Smooth muscle cell (in vitro differentiated cells): ENCODE measurements at regions not wholly inside any gene's neighbourhood (a gene's known extent, or its start where the extent isn't known, plus 50 kb on each side); places are given as distances from the start of the nearest gene placed in this dataset.

Experiments used
- DNase-seq: peaks from one replicate; lab custom pipeline; 2025; ENCODE audit not compliant: unreplicated experiment; lab: John Stamatoyannopoulos, UW
- H2AFZ ChIP-seq: fragments of 200-600 bp; sonication (generic); 2 replicates; pipeline ENCODE4 v1.6.0; 2016; ENCODE audit warnings: antibody characterized with exemption, low read depth, mild to moderate bottlenecking
- H3F3A ChIP-seq: fragments of 200-600 bp; sonication (generic); 2 replicates; pipeline ENCODE4 v1.6.0; 2017; ENCODE audit warnings: antibody characterized with exemption, low read depth
- H3K27ac ChIP-seq: fragments of 200-600 bp; sonication (generic); 2 replicates; pipeline ENCODE4 v1.5.1; 2016; ENCODE audit warnings: low read depth, mild to moderate bottlenecking
- H3K27me3 ChIP-seq: fragments of 200-600 bp; sonication (generic); 2 replicates; pipeline ENCODE4 v1.6.1; 2016; ENCODE audit warnings: low read depth, mild to moderate bottlenecking
- H3K36me3 ChIP-seq: fragments of 200-600 bp; sonication (generic); 2 replicates; pipeline ENCODE4 v1.5.1; 2016; ENCODE audit warnings: low read depth
- H3K4me1 ChIP-seq: fragments of 200-600 bp; sonication (generic); 2 replicates; pipeline ENCODE4 v1.5.1; 2016; ENCODE audit warnings: low read depth
- H3K4me2 ChIP-seq: fragments of 200-600 bp; sonication (generic); 2 replicates; pipeline ENCODE4 v1.6.0; 2016; ENCODE audit warnings: mild to moderate bottlenecking
- H3K4me3 ChIP-seq: fragments of 200-600 bp; sonication (generic); 2 replicates; pipeline ENCODE4 v1.5.1; 2016; ENCODE audit warnings: mild to moderate bottlenecking
- H3K79me2 ChIP-seq: fragments of 200-600 bp; sonication (generic); 2 replicates; pipeline ENCODE4 v1.6.0; 2016; ENCODE audit warnings: low read depth, mild to moderate bottlenecking
- H3K9ac ChIP-seq: fragments of 200-600 bp; sonication (generic); 2 replicates; pipeline ENCODE4 v1.6.0; 2016; ENCODE audit warnings: low read depth
- H3K9me3 ChIP-seq: fragments of 200-600 bp; sonication (generic); replicated peaks from 2 replicates; pipeline ENCODE4 v1.5.1; 2016; ENCODE audit warnings: low read depth
- H4K20me1 ChIP-seq: fragments of 200-600 bp; sonication (generic); 2 replicates; pipeline ENCODE4 v1.6.0; 2016; ENCODE audit warnings: low read depth
- WGBS: methylation state at CpG from one replicate; pipeline ENCODE4 v1.1.7; 2016; ENCODE audit warnings: low lambda C conversion rate; 5-methylcytosine and 5-hydroxymethylcytosine counted together
- TF ChIP-seq, protein P1 (sequence below): fragments of 200-600 bp; sonication (generic); IDR thresholded peaks from 2 replicates; pipeline ENCODE4 v1.5.1; 2017; ENCODE audit warnings: borderline replicate concordance, mild to moderate bottlenecking, antibody characterized with exemption; ENCODE audit not compliant: insufficient read depth, poor library complexity, severe bottlenecking

DNA sequence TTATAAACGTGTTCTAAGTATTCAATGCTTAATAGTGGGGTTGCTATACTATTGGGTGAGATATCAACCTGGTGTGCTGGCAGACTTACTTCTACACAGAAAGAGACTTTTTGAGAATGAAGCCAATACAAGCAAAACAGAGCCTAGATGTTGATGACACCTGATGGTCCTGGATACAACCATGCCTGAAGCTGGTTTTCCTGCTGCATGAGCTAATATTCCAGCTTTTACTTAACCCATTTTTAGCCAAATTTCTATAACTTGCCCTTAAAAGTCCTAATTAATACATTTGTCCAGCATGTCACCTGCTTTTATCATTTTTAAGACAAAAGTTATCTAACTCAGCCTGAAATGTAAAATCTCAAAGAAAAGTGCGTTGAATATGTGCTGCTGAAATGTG, 86.2 kb downstream of the PFDN4 start:
- Histone ChIP-seq H3K9me3 (no peaks in the 10 kb centered on the region), H2AFZ (no peak overlapping the region), H3K36me3 (no peaks in the 10 kb centered on the region), H4K20me1 (no peaks in the 10 kb centered on the region), H3K27ac (no peak overlapping the region), H3K9ac (no peak overlapping the region), H3K4me1 (no peaks in the 10 kb centered on the region), H3K27me3 (no peaks in the 10 kb centered on the region), H3K79me2 (no peaks in the 10 kb centered on the region), H3K4me3 (no peak overlapping the region), H3K4me2 (no peak overlapping the region), H3F3A (no peaks in the 10 kb centered on the region)
- WGBS, result 88% methylated on average over 2 of the region's 2 CpGs
- no peak for DNase-seq
- TF ChIP-seq, protein P1, sequence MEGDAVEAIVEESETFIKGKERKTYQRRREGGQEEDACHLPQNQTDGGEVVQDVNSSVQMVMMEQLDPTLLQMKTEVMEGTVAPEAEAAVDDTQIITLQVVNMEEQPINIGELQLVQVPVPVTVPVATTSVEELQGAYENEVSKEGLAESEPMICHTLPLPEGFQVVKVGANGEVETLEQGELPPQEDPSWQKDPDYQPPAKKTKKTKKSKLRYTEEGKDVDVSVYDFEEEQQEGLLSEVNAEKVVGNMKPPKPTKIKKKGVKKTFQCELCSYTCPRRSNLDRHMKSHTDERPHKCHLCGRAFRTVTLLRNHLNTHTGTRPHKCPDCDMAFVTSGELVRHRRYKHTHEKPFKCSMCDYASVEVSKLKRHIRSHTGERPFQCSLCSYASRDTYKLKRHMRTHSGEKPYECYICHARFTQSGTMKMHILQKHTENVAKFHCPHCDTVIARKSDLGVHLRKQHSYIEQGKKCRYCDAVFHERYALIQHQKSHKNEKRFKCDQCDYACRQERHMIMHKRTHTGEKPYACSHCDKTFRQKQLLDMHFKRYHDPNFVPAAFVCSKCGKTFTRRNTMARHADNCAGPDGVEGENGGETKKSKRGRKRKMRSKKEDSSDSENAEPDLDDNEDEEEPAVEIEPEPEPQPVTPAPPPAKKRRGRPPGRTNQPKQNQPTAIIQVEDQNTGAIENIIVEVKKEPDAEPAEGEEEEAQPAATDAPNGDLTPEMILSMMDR, result no peak

DNA sequence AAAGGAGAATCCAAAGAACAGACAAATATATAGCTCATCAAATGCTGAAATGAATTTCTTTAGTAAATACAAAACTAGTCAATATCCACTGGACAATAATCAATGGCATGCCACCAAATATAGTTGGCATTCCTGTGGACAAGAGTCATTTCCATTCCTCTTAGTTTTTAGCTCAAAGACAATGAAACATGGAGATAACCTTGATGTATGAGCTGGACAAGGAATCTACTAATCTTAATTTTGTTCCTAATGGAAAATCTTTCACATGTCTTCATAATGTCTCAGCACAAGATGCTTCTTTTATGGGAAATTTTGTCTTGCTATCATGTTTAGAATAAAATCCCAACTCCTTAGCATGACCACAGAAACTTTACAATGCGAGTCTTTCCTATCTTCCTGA, 87.8 kb downstream of the PFDN4 start:
- DNase-seq, result no peak
- Histone ChIP-seq H3K27ac (no peak overlapping the region), H2AFZ (no peak overlapping the region), H3K36me3 (no peaks in the 10 kb centered on the region), H4K20me1 (no peaks in the 10 kb centered on the region), H3K4me2 (no peak overlapping the region), H3K9ac (no peak overlapping the region), H3K9me3 (no peaks in the 10 kb centered on the region), H3K4me1 (no peaks in the 10 kb centered on the region), H3K4me3 (no peak overlapping the region), H3K27me3 (no peaks in the 10 kb centered on the region), H3K79me2 (no peaks in the 10 kb centered on the region), H3F3A (no peaks in the 10 kb centered on the region)
- TF ChIP-seq, protein P1, result no peak
- WGBS, result 96% methylated on average over 1 of the region's 1 CpG

DNA sequence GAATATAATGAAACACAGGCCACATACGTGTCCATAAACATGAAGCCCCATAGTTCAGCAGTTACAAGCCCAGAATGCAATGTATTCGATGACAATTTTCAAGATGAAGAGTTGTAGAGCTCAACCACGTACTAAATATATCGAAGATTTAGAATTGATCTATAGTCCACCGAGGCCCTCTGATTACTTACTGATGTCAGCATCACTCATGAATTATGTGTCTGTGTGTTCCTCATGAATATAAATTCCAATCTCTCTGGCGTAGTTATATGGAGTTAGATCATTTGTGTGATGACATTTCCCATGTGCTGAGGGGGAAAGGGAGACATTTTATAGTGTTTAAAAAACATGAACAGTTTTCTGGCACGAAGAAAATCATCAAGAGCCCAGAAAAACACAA, 97.5 kb downstream of the PFDN4 start:
- H3K4me3 ChIP-seq, result no peak overlapping the region
- H3K36me3 ChIP-seq, result no peaks in the 10 kb centered on the region
- H4K20me1 ChIP-seq, result no peaks in the 10 kb centered on the region
- no peaks in the 10 kb centered on the region for H3K4me1 ChIP-seq
- H3K27me3 ChIP-seq, result no peaks in the 10 kb centered on the region
- TF ChIP-seq, protein P1, result no peak
- no peak overlapping the region for H3K4me2 ChIP-seq
- no peak for DNase-seq
- H3K9ac ChIP-seq, result no peak overlapping the region
- WGBS, result 84% methylated on average over 7 of the region's 7 CpGs
- no peaks in the 10 kb centered on the region for H3F3A ChIP-seq
- no peaks in the 10 kb centered on the region for H3K79me2 ChIP-seq
- no peaks in the 10 kb centered on the region for H3K9me3 ChIP-seq
- no peak overlapping the region for H2AFZ ChIP-seq
- H3K27ac ChIP-seq, result no peak overlapping the region

DNA sequence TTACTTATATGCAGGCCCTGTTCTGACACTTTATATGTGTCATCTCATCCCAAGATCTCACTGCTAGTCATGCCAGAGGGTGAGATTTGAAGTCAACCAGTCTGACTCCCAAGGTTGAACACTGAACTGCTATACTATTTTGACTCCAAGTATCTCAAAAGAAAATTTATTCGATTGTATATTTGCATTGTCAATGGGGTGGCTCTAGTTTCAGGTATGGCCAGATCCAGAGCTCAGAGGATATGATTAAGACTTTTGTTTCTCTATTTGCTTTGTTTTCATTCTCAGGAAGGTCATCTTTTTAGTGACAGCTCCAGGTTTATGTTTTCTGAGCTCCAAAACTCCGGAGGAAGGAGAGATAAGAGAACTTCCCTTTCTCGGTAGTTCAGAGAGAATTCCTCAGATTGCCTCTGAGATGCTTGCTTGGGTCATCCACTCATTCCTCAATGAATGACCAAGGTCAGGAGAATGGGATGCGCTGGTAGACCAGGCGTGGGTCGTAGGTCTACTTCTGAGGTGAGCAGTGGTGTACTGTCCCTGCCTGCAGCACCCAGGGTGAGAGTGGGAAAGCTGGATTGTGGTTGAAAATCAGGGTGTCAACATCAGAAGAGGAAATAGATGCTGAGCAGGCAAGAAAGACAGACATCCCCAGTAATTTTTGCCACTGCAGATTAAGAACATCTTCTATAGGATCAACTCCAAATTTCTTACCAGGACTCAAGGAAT, 99.3 kb downstream of the PFDN4 start:
- H3K27ac ChIP-seq, result no peak overlapping the region
- TF ChIP-seq, protein P1, result no peak
- no peak overlapping the region for H2AFZ ChIP-seq
- no peaks in the 10 kb centered on the region for H4K20me1 ChIP-seq
- H3K9me3 ChIP-seq, result no peaks in the 10 kb centered on the region
- H3K9ac ChIP-seq, result no peak overlapping the region
- H3K36me3 ChIP-seq, result no peaks in the 10 kb centered on the region
- 72% methylated on average over 6 of the region's 6 CpGs for WGBS
- no peak overlapping the region for H3K4me3 ChIP-seq
- no peaks in the 10 kb centered on the region for H3K27me3 ChIP-seq
- H3K79me2 ChIP-seq, result no peaks in the 10 kb centered on the region
- no peaks in the 10 kb centered on the region for H3F3A ChIP-seq
- DNase-seq, result no peak
- no peaks in the 10 kb centered on the region for H3K4me1 ChIP-seq
- no peak overlapping the region for H3K4me2 ChIP-seq
